ELF-1 (cell line): ENCODE measurements at regions not wholly inside any gene's neighbourhood (a gene's known extent, or its start where the extent isn't known, plus 50 kb on each side); places are given as distances from the start of the nearest gene placed in this dataset.
"Not testable (repeated sequence)": the region's sequence is repeated elsewhere in the genome, so short reads cannot be mapped to it uniquely, and the experiment has no call there.

Source experiments
- DNase-seq: peaks from one replicate; pipeline ENCODE4 v3.0.0-alpha.2; 2016; ENCODE audit warnings: low read depth, low spot score

DNA sequence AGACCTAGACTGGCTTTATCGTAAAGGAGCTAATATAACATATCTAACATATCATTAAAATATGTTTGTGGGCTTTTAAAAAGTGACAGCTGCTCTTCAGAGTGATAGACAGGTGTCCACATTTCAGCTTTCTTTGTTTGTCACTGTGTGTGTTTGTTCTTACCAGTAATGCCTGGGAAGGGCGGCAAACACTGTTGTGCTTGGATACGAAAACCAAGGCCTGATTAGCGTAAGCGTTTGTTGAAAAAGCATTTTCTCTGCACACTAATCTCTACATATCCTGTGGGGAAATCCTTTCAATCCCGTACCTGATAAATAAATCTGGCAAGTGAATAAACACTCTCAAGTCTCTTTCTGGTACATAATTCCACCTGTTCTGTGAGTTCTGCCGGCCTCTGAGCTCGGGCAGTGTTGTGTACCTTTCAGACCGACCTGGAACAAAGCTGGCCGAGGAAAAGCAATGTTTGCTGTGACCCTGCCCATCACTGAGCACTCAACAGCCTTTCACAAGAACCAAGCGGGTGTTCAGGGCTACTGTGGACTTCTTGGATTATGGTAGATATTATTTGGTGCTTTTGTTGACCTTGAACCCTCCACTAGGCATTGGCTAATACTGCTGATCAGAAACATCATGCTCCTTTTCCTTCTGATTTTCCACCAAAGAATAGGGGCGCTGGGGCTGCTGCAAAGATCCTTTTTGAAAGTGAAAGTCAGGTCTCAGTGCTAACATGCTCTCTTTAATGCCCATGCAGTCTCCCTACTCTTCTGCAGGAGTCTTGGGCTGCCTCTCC lies 100.4 kb downstream of the CD83 start:
- no peak for DNase-seq

DNA sequence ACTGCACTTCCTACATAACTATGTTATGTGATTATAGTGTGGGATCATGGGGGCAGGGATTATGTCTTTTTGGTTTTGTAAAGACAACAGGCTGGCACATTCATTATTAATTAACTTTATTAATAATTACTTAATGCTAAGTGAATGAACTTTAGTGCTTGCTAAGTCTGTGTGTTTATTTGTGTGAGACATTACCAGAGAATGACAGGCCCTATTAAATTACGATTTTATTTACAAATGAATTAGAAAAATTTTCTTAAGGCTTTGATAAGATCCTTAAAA lies 100.9 kb downstream of the CD83 start:
- no peak for DNase-seq

DNA sequence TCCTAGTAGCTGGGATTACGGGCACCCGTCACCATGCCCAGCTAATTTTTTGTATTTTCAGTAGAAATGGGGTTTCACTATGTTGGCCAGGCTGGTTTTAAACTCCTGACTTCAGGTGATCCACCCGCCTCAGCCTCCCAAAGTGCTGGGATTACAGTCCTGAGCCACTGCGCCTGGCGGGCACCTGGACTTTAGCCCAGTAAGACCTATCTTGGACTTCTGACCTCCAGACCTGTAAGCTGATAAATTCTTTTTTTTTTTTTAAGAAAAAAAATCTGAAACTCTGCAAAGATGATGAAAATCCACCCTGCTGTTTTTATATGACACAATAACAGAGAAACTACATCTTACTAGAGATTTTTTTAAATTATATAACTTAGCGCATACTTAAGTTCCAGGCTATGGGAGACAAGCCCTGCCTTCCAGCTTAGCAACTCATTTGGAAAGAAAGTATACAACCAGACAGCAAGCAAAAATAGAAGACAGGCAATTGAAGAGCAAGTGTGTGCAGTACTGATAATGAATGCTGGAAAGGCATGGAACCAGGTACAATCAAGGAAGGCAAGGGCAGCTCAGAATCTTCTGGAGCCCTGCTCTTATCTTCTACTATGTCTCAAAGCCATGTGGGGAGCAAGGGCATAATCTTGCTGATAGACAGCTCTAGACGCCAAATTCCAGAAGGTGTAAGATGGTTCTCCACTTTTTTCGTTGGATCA lies 104.2 kb downstream of the CD83 start:
- no peak for DNase-seq

DNA sequence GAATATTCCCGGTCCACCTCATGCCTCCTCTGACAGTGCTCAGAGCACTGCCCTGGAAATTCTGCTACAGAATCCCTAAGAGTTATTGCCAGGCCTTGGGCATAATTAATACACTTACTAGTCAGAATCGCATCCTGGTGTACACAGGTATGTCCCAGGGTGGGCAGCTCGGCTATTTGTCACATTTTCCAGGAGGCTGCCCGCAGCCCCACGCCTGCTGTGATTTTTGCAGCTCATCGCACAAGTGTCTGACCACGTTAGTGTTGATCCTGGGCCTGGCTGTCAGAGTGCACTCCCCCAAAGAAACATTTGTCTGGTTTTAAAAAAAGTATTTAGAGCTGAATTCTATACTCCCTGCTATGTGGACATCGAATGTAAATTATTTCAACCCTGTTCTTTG lies 105.4 kb downstream of the CD83 start:
- no peak for DNase-seq

DNA sequence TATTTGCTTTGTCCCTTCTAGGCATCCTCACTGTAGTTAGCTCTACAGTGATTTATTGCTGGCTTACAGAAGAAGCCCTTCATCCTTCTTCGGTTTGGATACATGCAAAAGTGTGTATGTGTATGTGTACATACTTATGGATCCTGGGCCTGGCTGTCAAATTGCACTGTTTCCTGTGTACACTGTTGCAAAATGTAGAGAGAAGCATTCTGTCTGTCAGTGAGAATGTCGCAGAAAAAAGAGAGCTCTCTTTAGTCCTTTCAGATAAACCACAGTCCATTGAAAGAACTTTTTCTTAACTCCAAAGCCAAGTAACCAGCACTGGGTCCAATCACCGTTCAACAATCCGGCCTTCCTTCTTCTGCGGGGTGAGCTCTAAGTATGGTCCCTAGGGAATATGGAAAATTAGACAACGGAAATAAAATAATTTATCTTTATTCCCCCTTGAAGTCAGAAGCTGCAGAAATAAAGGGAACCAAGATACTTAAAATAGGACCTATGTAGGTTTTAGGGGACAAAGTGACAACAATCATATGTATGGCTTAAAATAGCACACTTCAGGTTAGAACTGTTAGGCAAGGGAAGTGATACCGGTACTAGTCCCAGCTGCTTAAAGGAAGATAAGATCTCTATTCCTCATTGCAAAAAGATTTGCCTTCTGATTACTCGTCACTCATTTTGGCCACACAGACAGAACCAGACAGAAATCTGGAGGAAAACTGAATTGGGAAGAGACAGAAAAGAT lies 107.0 kb downstream of the CD83 start:
- DNase-seq = no peak

DNA sequence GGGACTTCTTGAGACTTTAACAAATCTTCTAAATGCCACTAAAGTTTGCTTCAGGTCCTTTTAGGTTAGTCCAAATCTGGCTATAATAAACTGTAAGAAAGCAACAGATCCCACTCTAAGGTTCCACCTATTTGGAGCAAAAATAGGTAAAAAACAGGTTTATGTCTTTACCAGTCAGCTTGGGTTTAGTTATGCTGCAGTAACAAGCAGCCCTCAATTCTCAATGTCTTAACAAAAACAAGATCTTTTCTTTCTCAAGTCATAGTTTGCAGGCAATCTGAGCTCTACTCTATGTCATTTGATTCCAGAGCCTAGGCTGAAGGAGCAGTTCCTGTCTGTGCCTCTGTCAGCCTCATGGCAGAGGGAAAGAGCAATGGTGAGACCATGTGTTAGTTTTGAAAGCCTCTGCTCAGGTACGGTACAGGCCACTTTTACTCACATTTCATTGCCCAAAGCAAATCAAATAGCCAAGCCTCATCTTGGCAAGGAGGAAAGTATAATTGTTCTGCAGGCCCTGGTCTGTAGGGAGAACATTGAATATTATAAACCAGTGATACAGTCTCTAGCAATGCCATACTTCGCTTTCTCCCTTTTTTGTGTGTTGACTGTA lies 108.6 kb downstream of the CD83 start:
- no peak for DNase-seq

DNA sequence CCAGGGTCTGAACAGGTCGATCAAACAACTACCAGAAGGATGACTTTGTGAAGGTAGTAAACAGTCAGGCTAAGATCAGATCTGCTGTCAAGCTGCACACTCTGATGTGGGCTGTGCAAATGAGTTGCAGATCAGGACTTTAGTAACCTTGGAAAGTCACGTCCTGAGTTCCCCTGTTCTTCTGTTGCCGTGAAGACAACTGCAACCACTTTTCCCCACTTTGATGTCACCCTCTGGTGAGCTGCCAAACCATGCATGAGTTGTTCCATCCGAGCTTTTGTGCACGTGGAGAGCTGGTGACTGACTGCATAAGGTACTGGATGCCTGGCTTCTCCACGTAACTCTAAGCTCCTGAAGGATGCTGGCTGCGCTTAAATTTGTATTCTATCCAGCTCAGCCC lies 111.0 kb downstream of the CD83 start:
- no peak for DNase-seq

- DNase-seq = no peak
Observed at GRCh38 chr6:14231071-14231483, 113.5 kb downstream of the CD83 start.

DNA sequence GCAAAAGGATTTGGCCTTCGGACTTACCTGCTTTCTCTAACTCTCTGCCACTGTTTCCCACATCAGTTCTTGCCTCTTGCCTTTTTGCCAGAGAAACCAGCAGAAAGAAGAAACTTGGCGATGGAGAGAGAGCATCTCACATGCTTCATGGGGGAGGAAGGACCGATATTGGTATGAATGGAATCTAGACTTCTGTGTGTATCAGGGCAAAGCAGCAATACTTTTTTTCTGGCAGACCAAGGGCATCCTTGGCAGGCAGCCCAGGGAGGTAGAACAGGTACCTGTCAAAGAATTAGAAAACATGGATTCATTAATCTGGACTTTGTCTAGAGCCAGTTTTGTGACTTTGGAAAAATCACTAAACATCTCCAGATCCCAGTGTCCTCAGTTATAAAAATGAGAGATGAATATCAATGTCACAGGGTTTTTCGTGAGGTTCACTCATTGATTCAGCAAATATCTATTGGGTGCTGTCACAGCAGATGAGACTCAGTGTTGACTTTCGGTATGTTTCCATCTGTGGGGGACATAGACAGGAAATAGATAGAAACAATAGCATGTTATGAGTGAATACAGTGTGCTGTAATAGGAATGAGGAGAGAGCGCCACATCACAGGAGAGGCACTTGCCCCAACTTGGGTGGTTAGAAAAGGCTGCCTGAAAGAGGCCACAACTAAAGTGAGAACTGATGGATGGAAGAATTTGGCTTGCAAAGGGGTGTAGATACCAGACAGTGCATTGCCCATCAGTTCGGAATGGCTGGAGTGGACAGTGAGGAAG lies 114.1 kb downstream of the CD83 start:
- DNase-seq = no peak

- no peak for DNase-seq
Observed at GRCh38 chr6:14232889-14233288, 115.3 kb downstream of the CD83 start.

DNA sequence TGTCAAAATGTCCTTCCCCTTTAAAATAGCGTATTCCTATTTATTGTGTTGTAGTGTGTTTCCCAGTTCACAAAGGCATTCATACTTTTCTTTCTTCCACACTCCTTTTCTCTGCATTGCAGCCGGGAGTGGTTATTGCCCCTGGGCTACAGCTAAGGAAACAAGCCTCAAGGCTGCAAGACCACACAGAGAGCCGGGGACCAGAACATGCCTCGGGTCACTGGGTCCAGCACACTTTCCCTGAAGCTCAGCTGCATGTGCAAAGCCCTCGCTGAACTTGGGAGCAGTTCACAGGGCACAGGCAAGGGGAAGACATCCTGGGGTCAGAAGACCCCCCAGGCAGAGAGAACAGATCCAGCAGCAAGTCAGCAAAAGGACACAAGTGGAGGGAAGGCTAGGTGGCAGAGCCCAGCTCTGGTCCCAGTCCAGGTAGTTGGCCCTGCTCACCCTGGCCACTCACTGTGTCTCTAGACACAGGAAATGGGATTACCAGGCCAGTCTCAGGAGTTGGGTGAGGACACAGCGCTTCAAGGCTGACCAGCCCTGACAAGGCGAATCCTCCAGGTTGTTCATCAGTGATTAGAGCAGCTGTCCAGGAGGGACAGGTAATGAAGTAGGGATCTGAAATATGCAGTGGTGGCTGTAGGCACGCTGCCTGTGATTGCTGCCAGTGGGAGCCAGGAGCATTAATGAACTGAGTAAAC lies 118.2 kb downstream of the CD83 start:
- DNase-seq = peak; percentile 12

GRCh38 chr6:14239097-14239496 lies 121.5 kb downstream of the CD83 start:
- DNase-seq = no peak

DNA sequence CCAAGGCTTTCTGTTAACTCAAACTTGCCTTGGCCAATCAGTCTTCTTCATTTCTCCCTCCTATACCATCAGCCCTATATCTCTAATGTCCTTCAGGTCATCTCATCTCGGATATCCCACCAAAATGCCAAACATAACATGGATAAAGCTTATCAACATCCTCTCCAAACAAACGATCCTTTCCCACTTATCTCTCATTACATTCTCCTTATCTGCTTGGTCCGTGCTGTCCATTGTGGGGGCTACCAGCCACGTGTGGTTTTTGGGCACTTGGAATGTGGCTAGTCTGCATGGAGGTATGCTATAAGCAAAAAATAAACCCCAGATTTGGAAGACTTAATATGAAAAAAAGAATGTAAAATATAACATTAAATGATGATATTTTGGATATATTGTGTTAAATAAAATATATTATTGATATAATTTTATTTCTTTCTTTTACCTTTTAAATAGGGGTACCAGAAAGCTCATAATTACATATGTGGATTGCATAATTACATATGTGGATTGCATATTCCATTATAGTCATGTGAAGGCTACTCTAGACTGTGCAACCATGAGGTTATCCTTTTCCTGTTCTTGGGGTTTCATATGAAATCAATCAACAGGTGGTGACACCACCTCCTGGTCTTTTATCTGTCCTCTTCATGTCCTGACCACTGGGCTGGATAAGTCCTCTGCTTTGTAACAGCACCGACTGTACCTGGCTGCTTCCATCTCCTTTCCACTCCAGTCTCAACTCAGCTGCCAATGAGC lies 123.0 kb downstream of the CD83 start:
- no peak for DNase-seq

DNA sequence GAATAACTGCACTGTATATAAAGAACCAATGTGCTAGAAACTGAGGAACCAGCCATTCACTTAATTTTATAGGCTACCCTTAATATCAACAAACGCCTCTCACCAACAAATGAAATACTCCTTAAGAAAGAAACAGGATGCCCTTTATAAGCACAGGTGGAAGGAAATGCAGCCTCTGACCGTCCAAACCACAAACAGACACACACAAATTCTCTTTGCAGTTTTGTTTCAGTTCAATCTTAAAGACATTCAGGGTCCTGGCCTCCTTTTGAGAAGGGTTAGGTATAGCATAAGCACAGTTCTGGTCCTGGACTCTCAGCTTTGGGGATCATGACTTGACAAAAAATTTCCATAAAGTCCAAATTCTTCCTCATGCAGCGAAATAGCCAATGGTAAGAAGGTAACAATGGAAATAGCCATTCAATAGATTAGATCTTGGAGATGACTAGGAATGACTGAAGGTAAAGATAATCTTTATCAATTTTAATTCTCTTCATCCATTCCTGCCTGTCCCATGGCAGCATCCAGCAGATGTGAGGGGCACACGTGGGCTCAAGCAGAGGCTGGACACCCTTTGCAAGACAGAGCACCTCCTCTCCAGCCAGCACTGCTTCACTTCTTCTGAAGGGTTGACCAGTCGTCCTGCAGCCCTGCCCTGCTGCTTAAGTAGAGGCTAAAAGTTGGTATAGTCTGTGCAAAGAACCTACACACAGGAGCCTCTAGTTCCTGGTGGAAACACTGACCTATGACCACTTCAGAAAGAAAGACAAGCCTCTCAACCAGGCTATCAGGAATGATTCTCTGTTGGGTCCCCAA lies 123.9 kb downstream of the CD83 start:
- no peak for DNase-seq

- not testable (repeated sequence) for DNase-seq
Observed at GRCh38 chr6:14242912-14243311, 125.3 kb downstream of the CD83 start.

GRCh38 chr6:14243597-14243996 lies 126.0 kb downstream of the CD83 start:
- peak; percentile 70 for DNase-seq

DNA sequence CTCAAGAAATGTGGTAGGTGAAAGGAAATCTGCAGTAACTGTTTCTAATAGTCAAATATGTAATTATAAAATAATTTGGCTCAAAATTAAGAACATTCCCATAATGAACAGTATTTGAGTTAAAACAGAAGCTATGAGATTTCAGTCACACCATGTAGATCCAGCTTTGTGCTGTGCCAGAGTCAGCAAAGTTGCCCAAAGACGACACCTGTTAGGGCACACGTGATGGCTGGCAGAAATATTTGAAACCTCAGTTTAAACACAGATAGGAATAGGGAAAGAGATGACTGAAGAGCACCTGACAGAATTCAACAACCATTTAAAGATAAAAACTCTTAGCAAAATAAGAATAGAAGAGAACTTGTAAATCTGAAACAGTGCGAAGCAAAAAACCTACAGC lies 129.3 kb downstream of the CD83 start:
- DNase-seq = no peak

- no peak for DNase-seq
Observed at GRCh38 chr6:14250573-14250972, 133.0 kb downstream of the CD83 start.

DNA sequence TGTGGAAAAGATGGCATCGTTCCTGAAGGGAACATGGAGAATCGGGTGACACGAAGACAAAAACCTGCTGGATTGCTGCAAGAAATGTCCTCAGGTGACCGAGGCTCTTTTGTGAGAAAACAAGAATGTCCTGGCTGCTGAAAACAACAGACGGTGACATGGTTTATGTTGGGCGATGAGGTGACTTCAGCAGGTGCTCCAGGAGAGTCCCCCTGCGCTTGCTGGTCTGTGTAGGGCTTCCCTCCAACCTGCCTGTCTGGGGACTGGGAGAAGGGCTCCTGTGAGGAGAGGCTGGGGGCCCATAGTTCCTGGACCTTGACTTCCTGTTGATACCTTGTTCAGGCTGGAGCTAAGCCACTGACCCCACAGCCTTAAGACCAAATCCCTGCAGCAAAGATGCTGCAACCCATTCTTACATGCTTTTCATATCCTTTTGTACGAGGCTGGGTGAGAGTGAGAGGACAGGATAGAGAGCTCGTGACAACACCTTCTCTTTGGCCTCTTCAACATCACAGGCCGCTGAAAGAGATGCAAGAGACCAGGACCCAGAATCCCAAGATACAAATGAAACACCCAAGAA lies 134.8 kb downstream of the CD83 start:
- DNase-seq = no peak
